HG02870 (cell line): ENCODE measurements at regions not wholly inside any gene's neighbourhood (a gene's known extent, or its start where the extent isn't known, plus 50 kb on each side); places are given as distances from the start of the nearest gene placed in this dataset.

Experiments
- ATAC-seq: cut with Tn5 transposase; IDR thresholded peaks from one replicate; pipeline ENCODE4 v1.9.1; 2021; ENCODE audit warnings: mild to moderate bottlenecking, moderate library complexity; ENCODE audit not compliant: unreplicated experiment

- ATAC-seq, result no peak
Measured at GRCh38 chr15:93180128-93180527, 91.1 kb upstream of the RGMA start.

DNA sequence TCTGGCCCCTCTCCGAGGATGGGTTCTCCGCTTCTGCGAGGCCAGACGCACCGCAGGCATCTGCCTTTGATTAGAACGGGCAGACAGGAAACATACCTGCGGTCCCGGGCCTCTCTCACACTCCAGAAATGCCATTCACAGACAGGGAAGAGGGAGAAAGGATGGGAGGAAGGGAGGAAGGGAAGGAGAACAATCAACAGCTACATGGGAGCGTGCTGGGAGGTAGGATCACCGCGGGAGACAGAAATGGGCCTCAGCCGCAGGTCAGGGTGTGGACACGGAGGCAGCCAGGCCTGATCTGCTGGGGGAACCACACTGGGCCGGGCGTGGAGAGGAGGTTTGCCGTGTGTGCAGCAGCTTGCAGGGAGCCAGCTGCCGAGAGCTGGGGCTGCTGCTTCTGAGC, 90.7 kb upstream of the RGMA start:
- ATAC-seq, result no peak

DNA sequence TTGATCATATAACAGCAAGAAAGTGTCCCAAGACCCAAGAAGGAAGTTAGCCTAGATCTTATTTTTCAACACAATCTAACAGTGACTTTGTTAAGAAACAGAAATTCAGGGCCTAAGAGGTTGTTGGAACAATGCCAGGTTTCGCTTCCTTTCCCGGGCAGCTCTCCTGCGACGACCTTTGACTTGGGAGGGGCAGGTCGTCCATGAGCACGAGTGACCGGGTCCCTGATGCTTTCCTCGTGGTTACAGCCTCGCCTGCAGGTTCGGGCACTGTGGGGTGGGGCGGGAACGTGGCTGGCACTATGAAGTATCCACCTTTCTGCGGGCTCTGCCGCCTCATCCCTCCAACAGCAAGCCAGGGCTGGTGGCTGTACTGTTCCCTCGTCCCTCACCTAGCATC, 90.1 kb upstream of the RGMA start:
- ATAC-seq, result no peak

DNA sequence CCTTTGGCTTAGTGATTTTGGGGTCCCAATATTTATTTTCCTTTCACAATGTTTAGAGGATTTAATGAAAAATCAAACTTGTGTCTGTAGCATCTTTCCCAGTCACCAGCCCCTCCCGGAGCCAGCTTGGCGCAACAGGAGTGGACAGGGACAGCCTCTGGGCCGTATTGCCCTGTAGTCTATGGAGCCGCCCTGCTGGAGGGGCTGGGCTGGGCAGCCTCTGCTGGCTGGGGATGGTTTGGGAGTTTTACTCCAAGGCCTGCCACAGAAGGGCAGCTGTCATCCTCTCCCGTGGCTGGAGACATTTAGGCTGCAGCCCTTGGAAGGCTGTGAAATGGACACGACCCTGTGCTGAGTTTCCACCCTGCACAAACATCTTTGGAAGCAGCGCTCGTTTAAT, 89.4 kb upstream of the RGMA start:
- ATAC-seq, result no peak

DNA sequence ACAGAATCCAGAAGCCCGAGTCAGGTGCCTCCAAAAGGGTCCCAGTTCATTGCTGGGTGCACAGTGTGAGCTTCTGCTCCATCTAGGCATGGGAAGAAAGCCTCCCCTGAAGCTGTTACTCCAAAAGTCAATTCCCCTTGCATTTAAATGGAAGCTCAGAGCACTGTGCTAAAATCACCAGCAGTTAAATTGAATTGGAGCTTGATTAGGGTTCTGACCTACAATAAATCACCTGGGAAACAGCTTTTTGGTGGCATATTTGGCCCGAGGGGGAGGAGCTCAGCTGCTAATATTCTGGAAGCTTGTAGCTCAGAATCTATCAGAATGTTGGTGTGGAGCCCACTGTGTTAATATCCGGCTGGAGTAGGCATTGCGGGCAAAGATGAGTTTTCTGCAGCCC, 87.1 kb upstream of the RGMA start:
- no peak for ATAC-seq

DNA sequence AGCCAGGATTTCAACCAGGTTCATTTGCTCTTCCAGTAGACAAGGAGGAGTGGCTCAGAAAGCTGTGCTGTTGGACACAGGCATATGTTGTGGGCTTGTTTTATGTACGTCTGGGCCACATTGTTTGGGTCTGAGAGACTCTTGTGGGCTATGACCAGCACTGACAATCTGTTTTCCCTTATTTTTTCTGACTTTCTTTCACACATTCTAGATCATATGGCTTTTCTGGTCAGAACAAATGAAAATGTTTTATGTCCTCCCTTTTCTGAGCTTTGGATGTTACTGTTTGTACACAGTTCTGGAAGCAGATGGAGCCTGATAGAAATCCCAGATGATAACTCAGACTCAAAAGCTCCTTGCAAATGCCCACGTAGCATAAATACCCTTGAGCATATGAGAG, 85.8 kb upstream of the RGMA start:
- ATAC-seq, result no peak

GRCh38 chr15:93173369-93173768, 84.4 kb upstream of the RGMA start:
- ATAC-seq, result no peak

DNA sequence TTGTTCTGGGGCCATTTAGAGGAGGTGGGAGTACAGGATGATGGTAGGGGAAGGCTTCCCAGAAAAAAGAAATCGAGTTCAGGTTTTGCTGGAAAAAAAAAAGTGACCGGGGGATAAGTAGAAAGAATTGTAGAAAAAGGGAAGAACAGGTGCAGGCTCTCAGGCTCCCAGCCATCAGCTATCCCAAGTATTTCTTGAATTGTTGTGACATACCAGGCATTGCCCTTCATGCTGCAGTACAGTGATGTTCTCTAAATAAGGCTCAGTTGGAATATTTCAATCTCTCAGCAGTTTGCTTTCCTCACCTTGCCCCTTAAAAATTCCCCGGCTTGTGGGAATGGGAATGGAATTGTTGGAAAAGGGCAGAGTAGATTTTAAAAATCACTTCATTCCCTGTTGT, 82.5 kb upstream of the RGMA start:
- ATAC-seq, result no peak

DNA sequence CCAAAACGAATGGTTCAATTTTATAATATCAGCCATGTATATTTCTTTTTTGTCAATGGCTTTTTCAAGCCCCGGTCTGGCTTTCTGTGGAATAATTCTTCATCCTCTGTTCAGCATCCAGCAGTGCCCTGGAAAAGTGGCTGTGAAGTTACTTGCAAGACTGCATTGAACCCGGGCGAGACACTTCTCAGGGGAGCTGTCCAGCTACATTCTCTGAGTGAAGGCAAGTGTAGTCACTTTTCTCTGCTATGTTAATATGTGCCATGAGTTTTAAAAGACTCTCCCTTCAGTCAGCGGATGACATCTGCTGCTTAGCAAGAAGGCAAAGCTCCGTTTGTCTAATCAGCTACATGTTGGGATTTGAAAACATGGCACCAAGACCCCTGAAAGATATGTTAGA, 81.3 kb upstream of the RGMA start:
- ATAC-seq, result no peak

GRCh38 chr15:93168910-93169309, 79.9 kb upstream of the RGMA start:
- no peak for ATAC-seq

DNA sequence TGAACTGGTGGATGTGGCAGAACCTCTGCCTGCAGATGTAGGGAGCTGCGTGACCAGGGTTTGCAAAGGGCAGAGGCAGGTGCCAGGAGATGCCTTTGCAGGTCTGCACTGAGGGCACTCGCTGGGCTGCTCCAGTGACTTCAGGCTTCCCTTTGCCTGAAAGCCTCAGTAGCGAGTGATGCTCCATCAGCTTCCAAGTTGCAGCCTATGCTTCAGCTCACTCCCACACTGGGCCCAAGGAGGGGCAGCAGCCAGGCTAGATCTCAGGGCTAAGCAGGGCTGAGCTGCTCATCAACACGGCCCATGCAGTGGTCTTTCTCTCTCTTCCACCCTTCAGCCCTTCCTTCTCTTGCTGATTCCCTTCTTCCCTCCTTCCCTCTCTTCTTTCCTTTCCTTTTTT, 78.3 kb upstream of the RGMA start:
- no peak for ATAC-seq

DNA sequence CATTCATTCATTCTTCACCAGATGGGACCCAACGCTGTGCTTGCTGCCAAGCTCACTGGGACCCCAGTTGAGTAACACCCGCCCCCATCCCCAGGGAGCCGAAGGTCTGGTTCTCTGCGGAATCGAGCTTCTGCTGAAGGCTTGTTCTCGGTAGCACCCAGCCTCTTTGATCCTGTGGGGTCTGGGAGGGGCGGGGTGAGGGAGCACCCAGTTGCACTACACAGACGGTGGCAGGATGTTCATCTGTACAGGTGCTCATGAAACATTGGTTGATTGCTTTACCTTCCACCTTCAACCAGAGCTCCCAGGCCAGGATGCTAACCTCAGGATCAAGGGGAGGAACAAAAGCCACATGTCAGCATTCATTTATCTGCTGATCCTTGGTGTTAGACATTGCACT, 77.7 kb upstream of the RGMA start:
- no peak for ATAC-seq

DNA sequence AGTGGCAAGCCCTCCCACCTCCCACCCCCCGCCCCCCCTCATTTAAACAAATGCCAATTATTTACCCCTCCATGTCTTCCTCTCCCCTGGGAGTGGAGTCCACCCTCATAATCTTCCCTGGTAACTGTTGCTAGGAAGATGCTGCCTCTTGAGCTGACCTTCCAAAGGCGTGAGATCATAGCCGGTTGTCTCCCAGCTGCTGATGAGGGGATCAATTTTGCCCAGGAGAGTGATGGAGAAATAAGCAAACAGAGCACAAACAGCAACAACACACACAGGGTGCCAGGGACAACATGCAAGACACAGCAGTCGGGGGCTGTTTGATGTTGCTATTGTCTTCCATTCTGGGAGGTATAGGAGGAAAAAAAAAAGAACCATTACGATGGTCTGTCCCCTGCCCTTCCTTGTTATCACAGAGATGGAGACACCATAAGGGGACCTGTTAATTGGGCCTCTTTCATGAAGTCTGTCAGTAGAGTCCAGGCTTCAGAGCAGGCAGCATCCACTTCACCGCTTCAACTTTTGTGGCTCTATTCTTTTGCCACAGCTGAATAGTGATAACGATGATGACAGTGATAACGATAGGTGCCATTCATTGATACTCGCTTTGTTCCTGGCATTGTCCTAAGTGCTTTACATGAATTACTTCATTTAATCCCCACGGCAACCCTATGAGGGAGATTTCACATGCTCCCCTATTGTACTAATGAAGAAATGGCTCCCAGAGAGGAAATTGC, 76.9 kb upstream of the RGMA start:
- ATAC-seq, result no peak

- ATAC-seq, result no peak
Measured at GRCh38 chr15:93164409-93164808, 75.4 kb upstream of the RGMA start.

DNA sequence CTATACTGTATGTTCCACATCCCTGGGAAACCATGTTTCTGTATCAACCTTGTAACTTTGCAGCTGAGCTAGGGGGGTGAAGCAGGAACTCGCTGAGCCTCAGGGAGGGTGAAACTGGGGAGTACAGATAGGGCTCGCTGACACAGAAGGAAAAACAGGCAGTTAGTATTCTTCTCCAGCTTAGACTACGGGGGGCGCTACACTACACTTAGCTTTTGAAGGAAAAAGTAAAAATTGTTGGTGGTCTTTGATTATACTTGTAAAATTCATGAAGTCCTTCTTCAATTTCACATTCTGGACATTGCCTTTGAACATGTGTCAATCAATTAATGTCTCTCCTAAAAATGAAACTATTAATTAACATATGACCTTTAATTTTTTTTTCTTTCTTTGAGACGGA, 73.5 kb upstream of the RGMA start:
- no peak for ATAC-seq

GRCh38 chr15:93159930-93160329, 70.9 kb upstream of the RGMA start:
- no peak for ATAC-seq

DNA sequence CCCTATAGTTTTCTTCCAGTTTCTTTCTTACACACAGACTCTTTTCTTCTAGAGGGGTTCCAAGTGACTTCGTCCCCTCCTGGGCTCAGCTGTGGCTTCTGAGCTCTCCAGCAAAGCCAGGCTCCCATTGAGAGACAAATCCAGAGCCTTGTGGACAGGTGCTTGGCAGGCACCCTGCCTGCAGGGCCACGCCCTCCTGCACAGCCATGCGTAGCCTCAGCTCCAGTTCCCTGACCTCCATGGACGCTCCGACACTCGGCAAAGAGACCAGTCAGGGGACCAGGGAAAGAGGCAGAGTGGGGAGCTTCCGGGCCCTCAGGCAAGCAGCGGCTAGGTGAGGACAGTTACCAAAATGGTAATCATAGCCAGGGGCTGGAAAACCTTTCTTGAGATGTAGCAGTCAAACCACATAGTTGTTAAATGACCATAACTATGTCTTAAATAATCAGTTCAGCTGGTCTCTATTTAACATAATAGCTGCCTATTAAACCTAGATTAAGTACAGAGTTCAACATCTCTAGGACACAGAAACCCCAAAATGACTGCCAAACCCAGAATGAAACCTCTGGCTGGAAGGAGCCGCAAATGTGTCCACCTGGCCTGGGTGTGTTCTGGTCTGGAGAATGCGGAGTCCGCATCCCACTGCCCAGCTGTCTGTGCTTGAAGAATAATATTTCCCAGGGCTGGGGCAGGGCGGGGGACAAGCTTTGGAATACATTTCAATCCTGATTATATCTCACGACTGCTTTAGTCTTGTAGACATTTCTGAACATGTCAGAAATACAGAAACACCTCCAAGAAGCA, 69.3 kb upstream of the RGMA start:
- no peak for ATAC-seq

DNA sequence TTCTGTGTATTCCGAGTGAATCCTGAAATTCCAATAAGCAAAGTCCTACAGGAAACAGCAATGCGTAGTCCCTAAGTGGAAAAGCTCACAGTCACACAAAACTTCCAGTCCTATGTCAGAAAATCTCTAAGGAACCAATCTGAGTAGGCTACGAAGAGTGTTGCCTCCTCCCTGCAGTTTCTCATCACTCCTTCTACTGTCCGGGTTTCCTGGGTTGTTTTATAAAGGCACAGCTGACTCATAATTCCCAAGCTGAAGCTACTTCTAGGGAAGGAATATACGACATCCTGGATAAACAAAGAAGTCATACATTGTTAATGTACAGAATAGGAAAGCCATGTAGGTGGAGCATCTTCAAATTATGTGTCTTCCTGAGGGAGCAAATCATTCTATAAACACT, 65.7 kb upstream of the RGMA start:
- no peak for ATAC-seq

DNA sequence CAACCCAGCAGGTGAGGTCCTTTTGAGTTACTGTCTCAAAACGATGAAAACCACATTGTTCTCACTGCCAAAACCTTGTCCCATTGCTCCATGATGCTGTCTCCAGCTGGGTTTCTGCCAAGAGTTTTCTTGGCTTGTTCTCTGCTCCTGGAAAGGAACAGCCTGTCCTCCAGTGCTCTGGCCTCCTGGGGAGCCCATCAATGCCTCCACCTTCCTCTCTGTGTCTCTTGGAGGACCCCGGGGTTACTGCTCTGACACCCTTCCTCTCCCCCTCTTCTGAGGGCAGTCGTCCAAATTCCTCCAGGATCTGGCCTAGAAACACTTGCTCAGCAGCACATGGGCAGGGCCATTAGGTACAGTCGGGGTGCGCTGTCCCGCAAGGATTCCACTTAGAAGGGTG, 63.9 kb upstream of the RGMA start:
- ATAC-seq, result no peak

DNA sequence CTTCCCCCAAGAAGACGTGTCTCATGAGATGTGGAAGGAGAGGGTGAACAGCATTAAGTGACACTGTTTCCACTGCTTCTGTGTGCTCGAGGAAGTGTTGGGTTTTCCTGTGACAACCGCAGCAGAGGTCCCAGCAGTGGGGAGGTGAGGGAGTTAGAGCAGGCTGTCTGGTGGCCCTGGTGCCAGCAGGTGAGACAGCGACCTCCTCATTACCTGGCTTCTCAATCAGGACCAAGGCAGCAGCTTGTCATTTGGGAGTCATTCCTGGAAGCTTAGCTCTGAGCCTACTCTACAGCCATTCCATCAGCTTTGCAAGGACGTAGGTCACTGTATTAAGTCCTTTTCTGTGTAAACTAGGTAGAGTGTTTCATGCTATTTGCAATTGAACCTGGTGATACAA, 63.3 kb upstream of the RGMA start:
- ATAC-seq, result no peak

- ATAC-seq, result no peak
Measured at GRCh38 chr15:93150910-93151881, 62.2 kb upstream of the RGMA start.
